ENCODE measurements at regions not wholly inside any gene's neighbourhood (a gene's known extent, or its start where the extent isn't known, plus 50 kb on each side); places are given as distances from the start of the nearest gene placed in this dataset.

GRCh38 chr7:16998481-16999051 lies 116.8 kb upstream of the AGR3 start:
- intact Hi-C loops (cut with DNase I): no loop called here
- no peaks in the 10 kb centered on the region for H3K27me3 ChIP-seq
- no peak overlapping the region for H3K27ac ChIP-seq
- DNase-seq (ENCODE audit: extremely low spot score in 2 of 2): no peak
- H3K9me3 ChIP-seq: no peaks in the 10 kb centered on the region
- no peaks in the 10 kb centered on the region for H3K4me1 ChIP-seq
- TF ChIP-seq CTCF (IDR thresholded peaks at IDR 0.05): no peak
- no peak for TF ChIP-seq POLR2A (IDR thresholded peaks at IDR 0.05)
- TF ChIP-seq POLR2AphosphoS5 (IDR thresholded peaks at IDR 0.05; ENCODE audit: insufficient read depth in 1 of 2, low read depth in 1 of 2): no peak
- no peaks in the 10 kb centered on the region for H3K36me3 ChIP-seq
- H3K4me3 ChIP-seq: no peak overlapping the region

- intact Hi-C loops (cut with DNase I): no loop called here
- no peak overlapping the region for H3K27ac ChIP-seq
- H3K4me1 ChIP-seq: no peaks in the 10 kb centered on the region
- no peaks in the 10 kb centered on the region for H3K9me3 ChIP-seq
- DNase-seq (ENCODE audit: extremely low spot score in 2 of 2): no peak
- H3K27me3 ChIP-seq: no peaks in the 10 kb centered on the region
- no peak overlapping the region for H3K4me3 ChIP-seq
- H3K36me3 ChIP-seq: no peaks in the 10 kb centered on the region
- no peak for TF ChIP-seq POLR2A (IDR thresholded peaks at IDR 0.05)
- no peak for TF ChIP-seq CTCF (IDR thresholded peaks at IDR 0.05)
- no peak for TF ChIP-seq POLR2AphosphoS5 (IDR thresholded peaks at IDR 0.05; ENCODE audit: insufficient read depth in 1 of 2, low read depth in 1 of 2)
Measured at GRCh38 chr7:16999541-17000267, 117.9 kb upstream of the AGR3 start.

GRCh38 chr7:17005271-17005670 lies 123.5 kb upstream of the AGR3 start:
- Histone ChIP-seq H3K4me3 (no peak overlapping the region), H3K27me3 (no peaks in the 10 kb centered on the region), H3K27ac (no peak overlapping the region), H3K4me1 (peaks cover 9% of the 10 kb centered on the region), H3K9me3 (no peaks in the 10 kb centered on the region), H3K36me3 (no peaks in the 10 kb centered on the region)
- intact Hi-C loops (cut with DNase I): no loop called here
- DNase-seq (ENCODE audit: extremely low spot score in 2 of 2): no peak
- TF ChIP-seq POLR2A (IDR thresholded peaks at IDR 0.05) (no peak), CTCF (IDR thresholded peaks at IDR 0.05) (no peak), POLR2AphosphoS5 (IDR thresholded peaks at IDR 0.05; ENCODE audit: insufficient read depth in 1 of 2, low read depth in 1 of 2) (no peak)

- Histone ChIP-seq H3K27me3 (no peaks in the 10 kb centered on the region), H3K4me3 (no peak overlapping the region), H3K4me1 (peaks cover 14% of the 10 kb centered on the region), H3K27ac (no peak overlapping the region), H3K36me3 (no peaks in the 10 kb centered on the region), H3K9me3 (no peaks in the 10 kb centered on the region)
- no peak for TF ChIP-seq POLR2A (IDR thresholded peaks at IDR 0.05)
- TF ChIP-seq POLR2AphosphoS5 (IDR thresholded peaks at IDR 0.05; ENCODE audit: insufficient read depth in 1 of 2, low read depth in 1 of 2): no peak
- no peak for TF ChIP-seq CTCF (IDR thresholded peaks at IDR 0.05)
- intact Hi-C loops (cut with DNase I): no loop called here
- DNase-seq (ENCODE audit: extremely low spot score in 2 of 2): no peak
Measured at GRCh38 chr7:17007841-17008240, 126.1 kb upstream of the AGR3 start.

- no peaks in the 10 kb centered on the region for H3K27me3 ChIP-seq
- H3K4me1 ChIP-seq: peaks cover 14% of the 10 kb centered on the region
- no peak for DNase-seq (ENCODE audit: extremely low spot score in 2 of 2)
- intact Hi-C loops (cut with DNase I): no loop called here
- H3K27ac ChIP-seq: no peak overlapping the region
- no peaks in the 10 kb centered on the region for H3K36me3 ChIP-seq
- TF ChIP-seq POLR2A (IDR thresholded peaks at IDR 0.05): no peak
- no peak for TF ChIP-seq CTCF (IDR thresholded peaks at IDR 0.05)
- no peak for TF ChIP-seq POLR2AphosphoS5 (IDR thresholded peaks at IDR 0.05; ENCODE audit: insufficient read depth in 1 of 2, low read depth in 1 of 2)
- no peak overlapping the region for H3K4me3 ChIP-seq
- no peaks in the 10 kb centered on the region for H3K9me3 ChIP-seq
Measured at GRCh38 chr7:17009007-17009719, 127.4 kb upstream of the AGR3 start.

All from vagina (tissue), 2 donors.